AG20443 (cell line): ENCODE measurements at regions not wholly inside any gene's neighbourhood (a gene's known extent, or its start where the extent isn't known, plus 50 kb on each side); places are given as distances from the start of the nearest gene placed in this dataset.

Experiments used
- DNase-seq: peaks from one replicate; pipeline ENCODE4 v3.0.0; 2012; ENCODE audit warnings: low spot score, mixed read lengths

DNA sequence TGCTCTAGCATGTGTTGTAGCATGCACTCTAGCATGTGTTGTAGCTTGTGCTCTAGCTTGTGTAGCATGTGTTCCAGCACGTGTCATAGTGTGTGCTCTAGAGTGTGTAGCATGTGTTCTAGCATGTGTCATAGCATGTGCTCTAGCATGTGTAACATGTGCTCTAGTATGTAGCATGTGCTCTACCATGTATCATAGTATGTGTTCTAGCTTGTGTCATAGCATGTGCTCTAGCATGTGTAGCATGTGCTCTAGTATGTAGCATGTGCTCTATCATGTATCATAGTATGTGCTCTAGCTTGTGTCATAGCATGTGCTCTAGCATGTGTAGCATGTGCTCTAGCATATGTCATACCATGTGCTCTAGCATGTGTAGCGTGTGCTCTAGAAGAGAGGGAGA, 255.3 kb downstream of the ICE1 start:
- no peak for DNase-seq

DNA sequence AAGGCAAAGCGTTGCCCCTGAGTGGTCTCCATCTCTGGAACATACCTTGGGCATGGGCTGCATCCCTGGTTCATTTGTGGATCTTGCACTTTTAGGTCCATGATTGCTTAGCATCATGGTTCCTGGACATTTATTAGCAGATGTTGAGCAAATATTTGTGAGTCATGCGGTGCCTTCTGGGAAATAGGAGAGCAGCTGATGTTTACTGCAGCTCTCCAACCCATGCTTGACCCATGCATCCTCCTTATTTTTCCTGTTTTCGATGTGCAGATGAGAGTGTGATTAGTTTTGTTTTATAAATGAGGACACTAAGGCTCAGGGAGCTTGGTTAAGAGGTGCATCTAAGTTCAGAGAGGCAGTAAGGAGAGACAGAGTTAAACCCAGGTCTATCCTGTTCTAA, 253.7 kb downstream of the ICE1 start:
- no peak for DNase-seq

- no peak for DNase-seq
Measured at GRCh38 chr5:5675511-5675910, 253.0 kb downstream of the ICE1 start.

DNA sequence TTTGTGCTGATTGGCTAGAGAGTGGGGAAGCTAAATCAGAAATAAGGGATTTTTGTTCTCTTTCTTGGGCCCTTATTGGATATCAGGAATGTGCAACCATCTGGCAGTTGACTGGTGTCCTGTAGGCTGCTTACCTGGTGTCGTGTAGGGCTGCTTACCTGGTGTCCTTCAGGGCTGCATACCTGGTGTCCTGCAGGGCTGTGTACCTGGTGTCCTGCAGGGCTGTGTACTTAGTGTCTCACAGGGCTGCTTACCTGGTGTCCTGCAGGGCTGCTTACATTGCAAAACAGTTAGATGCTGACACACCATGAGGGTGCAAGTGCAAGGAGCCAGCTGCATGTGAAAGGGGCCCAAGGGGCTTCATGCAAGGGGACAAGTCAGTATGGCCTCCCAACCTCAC, 249.3 kb downstream of the ICE1 start:
- DNase-seq, result no peak

GRCh38 chr5:5667136-5667554, 244.7 kb downstream of the ICE1 start:
- DNase-seq, result no peak

DNA sequence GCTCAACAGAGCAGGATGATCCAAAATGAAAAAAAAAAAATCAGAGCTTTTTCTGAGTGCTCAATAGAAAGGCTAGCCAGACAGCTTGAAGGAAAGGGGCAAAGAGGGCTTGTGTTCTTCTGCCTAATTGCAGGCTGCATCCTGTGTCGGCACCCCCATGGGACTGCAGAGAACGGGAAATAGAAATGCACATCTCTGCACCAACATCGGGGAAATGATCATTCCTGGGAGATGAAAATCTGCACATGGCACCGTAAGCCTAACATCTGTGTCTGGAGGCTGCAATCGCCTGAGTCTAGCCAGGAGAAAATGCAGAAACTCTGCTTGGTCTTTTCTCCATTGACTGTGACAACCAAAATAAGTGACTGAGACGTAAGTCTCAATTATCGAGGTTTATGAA, 243.9 kb downstream of the ICE1 start:
- no peak for DNase-seq

DNA sequence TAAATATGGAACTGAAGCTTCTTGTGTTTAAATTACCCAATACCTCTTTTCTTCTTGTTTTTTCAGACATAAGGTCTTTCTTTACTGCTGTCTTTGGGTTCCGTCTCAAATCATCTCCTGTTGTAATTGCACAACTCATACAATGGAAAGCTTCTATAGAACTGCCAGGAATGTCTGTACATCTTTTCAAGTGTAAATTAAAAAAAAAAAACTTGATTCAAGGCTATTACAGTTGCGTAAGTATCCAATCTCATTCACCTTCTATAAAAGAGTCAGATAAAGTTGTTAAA, 243.5 kb downstream of the ICE1 start:
- no peak for DNase-seq

- no peak for DNase-seq
Measured at GRCh38 chr5:5665225-5666075, 243.0 kb downstream of the ICE1 start.

GRCh38 chr5:5658889-5659465, 236.5 kb downstream of the ICE1 start:
- no peak for DNase-seq

GRCh38 chr5:5658226-5658625, 235.7 kb downstream of the ICE1 start:
- peak; percentile 50 for DNase-seq

- no peak for DNase-seq
Measured at GRCh38 chr5:5652181-5652580, 229.7 kb downstream of the ICE1 start.

GRCh38 chr5:5650949-5651348, 228.5 kb downstream of the ICE1 start:
- DNase-seq, result no peak

DNA sequence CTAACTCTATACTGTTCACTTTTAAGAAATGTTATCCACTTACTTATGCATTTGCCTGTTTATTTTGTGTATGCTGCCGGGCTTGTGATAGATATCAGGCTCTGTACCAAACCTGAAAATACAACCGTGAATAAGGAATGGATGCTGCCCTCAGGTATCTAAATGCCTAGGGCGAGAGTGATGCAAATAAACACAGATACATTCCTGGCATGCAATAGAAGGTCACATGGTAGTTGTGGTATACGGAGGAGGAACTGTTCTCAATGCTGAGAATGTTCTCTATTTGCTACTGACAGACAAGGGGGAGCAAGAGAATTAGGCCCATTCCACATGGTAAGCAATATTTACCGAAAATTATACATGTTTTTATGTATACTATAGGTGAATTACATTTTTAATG, 227.8 kb downstream of the ICE1 start:
- DNase-seq, result no peak

- no peak for DNase-seq
Measured at GRCh38 chr5:5649641-5650040, 227.2 kb downstream of the ICE1 start.

GRCh38 chr5:5648694-5649093, 226.2 kb downstream of the ICE1 start:
- DNase-seq, result no peak

GRCh38 chr5:5645891-5646290, 223.4 kb downstream of the ICE1 start:
- no peak for DNase-seq

GRCh38 chr5:5645198-5645597, 222.7 kb downstream of the ICE1 start:
- DNase-seq, result no peak

DNA sequence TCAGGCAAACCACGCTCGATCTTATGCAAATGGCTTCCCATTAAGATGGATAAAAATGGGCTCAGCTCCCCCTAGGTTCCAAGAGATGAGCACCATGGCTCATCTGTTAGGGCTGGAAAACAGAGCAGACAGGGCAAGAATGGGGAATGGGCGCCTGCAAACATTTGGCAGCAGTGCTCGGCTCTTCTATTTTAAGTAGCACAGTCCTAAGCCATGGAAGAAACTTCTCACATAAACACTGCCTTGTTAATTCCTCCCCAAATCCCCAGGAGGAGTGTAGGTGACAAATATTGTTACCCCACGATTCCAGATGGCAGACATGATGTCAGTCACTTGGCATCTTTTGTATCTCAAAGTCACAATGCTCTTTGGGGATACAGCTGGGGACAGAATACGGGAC, 221.8 kb downstream of the ICE1 start:
- DNase-seq, result no peak

- DNase-seq, result no peak
Measured at GRCh38 chr5:5643481-5643880, 221.0 kb downstream of the ICE1 start.

DNA sequence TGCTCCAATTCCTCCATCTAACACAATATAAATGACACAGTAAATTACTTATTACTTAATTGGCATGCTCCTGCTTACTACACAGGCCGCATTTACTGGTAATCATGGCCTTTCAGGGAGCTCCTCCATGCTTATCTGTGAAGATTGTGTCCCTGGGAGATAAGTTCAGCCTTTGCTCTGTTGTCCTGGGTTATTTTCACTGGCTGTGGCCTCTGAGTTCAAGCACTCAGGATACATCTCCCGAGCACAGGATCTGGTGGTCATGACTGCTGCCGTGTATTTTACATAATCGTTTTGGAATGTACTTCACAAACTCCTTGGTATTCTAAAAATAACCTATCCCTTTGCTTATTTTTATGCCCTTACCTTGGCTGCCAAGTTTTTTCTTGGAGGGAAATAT, 215.7 kb downstream of the ICE1 start:
- DNase-seq, result no peak

- DNase-seq, result no peak
Measured at GRCh38 chr5:5637173-5637572, 214.7 kb downstream of the ICE1 start.

GRCh38 chr5:5634817-5635216, 212.3 kb downstream of the ICE1 start:
- DNase-seq, result no peak

DNA sequence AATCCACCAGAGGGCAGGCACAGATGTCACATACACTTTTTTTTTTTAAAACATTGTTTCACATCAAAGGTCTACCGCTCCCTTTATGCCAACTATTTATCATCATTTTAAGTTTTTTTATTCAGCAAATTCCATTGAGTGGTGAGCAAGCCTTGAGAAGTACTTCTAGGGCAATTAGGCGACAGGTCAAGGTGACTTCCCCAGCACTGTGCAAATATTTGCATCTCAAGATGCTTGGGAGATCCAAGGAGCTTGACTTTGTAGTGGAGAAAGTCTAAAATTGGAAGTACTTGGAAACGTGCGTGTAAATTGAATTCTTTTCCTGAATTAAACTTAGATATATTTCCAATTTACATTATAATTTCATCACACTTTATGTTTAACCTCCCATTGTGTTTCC, 211.1 kb downstream of the ICE1 start:
- DNase-seq, result no peak

GRCh38 chr5:5632678-5633077, 210.2 kb downstream of the ICE1 start:
- no peak for DNase-seq
